Mesodermal cell (in vitro differentiated cells): ENCODE measurements at regions not wholly inside any gene's neighbourhood (a gene's known extent, or its start where the extent isn't known, plus 50 kb on each side); places are given as distances from the start of the nearest gene placed in this dataset.

ENCODE experiments used
- H3K27ac ChIP-seq: 2 replicates; pipeline ENCODE4 v1.7.0; 2013; ENCODE audit warnings: mild to moderate bottlenecking, low read depth, low read length, moderate library complexity; ENCODE audit not compliant: severe bottlenecking
- H3K36me3 ChIP-seq: 2 replicates; pipeline ENCODE4 v1.7.1; 2013; ENCODE audit warnings: mild to moderate bottlenecking, low read length, moderate library complexity; ENCODE audit not compliant: control insufficient read depth, insufficient read depth
- H3K4me1 ChIP-seq: one replicate; pipeline ENCODE4 v1.7.1; 2013; ENCODE audit warnings: mild to moderate bottlenecking, low read length; ENCODE audit not compliant: insufficient read depth, control insufficient read depth, poor library complexity, severe bottlenecking
- H3K4me3 ChIP-seq: 2 replicates; pipeline ENCODE4 v1.7.0; 2013; ENCODE audit warnings: low read length, control low read depth, mild to moderate bottlenecking; ENCODE audit not compliant: insufficient read depth, poor library complexity, severe bottlenecking; ENCODE audit errors: extremely low read depth
- H3K9me3 ChIP-seq: 2 replicates; pipeline ENCODE4 v1.7.1; 2013; ENCODE audit warnings: mild to moderate bottlenecking, low read length, moderate library complexity; ENCODE audit not compliant: control insufficient read depth
- WGBS, 2 experiments: methylation state at CpG; one replicate each; pipeline ENCODE4 v1.1.5; 2013; ENCODE audit warnings: missing lambda C conversion rate in 2 of 2; ENCODE audit not compliant: insufficient coverage in 2 of 2; 5-methylcytosine and 5-hydroxymethylcytosine counted together

DNA sequence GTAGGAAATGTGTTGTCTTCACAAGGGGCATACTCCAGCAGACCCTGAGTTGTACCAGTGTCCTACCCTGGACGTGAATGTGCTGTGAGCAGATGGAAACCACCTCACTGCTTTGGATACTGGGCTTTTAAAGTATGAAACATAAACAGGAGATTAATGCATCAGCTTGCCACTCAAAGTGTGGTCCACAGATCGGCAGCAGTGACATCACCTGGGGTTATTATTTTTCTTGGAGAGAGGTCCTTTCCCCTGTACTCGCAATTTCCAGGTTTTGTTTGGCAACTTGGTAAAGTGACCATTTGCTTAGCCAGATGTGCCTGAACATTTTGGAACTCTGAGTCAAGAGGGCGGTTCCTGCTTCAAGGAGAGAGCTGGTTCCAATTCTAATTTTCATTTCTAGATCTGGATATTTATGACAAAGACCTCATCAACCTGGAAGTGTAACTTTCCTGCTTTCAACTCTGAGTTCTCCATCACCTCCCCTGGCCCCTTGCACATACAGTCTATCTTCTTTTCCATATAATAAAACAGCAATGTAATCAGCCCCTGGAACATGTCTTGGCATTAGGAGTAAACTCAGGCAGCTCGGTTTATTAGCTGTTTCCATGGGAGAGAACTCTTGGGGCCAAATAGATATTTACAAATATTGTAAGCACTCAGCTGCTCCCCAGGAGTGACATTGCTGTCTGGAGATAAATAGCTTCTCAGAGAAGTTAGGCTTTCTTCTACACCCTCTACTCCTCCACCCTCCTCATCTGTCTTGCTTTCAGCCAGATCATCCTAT is 237.0 kb upstream of the TBX3 start:
- Histone ChIP-seq H3K36me3 (no peaks in the 10 kb centered on the region), H3K4me3 (no peak overlapping the region), H3K27ac (no peak overlapping the region), H3K9me3 (peaks cover 4% of the 10 kb centered on the region), H3K4me1 (peaks cover 16% of the 10 kb centered on the region)
- WGBS, 2 experiments = 93 to 96% methylated on average over 4 of the region's 5 CpGs

GRCh38 chr12:114919479-114919878 is 235.5 kb upstream of the TBX3 start:
- H3K36me3 ChIP-seq = no peaks in the 10 kb centered on the region
- H3K4me3 ChIP-seq = no peak overlapping the region
- H3K4me1 ChIP-seq = peaks cover 21% of the 10 kb centered on the region
- 74 to 94% methylated on average over 3 to 4 of the region's 8 CpGs for WGBS, 2 experiments
- H3K27ac ChIP-seq = peak overlapping the region; percentile 77
- peaks cover 4% of the 10 kb centered on the region for H3K9me3 ChIP-seq

DNA sequence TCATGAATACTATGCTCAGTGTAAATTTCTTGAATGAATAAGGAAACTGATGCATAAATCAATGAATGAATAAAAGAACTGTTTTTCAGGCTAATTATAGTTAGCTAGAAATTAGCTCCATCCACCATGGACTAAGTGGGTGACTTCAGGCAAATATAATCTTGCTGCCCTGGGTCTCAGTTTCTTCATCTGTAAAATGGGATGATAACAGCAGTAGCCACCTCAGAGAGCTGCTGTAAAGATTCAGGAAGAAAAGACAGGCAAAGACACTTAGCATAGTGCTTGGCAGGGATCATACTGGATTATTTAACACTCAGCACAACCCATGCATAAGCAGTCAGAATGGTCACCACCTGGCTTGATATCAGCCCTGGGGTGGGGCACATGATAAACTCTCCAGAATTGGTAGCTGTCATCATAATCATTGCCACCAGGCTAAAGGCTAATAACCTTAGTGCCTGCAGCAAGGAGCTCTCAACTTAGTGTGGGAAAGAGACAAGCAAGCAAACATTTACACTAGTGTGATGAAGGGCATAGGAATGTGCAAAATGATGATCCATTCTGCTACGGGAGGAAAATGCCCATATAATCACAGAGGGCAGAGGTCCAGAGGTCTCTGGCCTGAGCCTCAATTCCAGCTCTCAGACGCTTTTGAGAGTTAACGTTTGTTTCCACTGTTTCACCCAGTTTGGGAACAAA is 234.7 kb upstream of the TBX3 start:
- peaks cover 4% of the 10 kb centered on the region for H3K9me3 ChIP-seq
- no peak overlapping the region for H3K4me3 ChIP-seq
- WGBS, 2 experiments = 56 to 60% methylated on average over 3 of the region's 3 CpGs
- no peaks in the 10 kb centered on the region for H3K36me3 ChIP-seq
- H3K27ac ChIP-seq = peak overlapping the region; percentile 77
- peaks cover 21% of the 10 kb centered on the region for H3K4me1 ChIP-seq

- Histone ChIP-seq H3K27ac (no peak overlapping the region), H3K4me3 (no peak overlapping the region), H3K4me1 (peaks cover 21% of the 10 kb centered on the region), H3K9me3 (no peaks in the 10 kb centered on the region), H3K36me3 (no peaks in the 10 kb centered on the region)
Measured at GRCh38 chr12:114917953-114918352, 234.0 kb upstream of the TBX3 start.

GRCh38 chr12:114917307-114917706 is 233.3 kb upstream of the TBX3 start:
- Histone ChIP-seq H3K4me1 (peaks cover 21% of the 10 kb centered on the region), H3K9me3 (no peaks in the 10 kb centered on the region), H3K27ac (no peak overlapping the region), H3K36me3 (no peaks in the 10 kb centered on the region), H3K4me3 (no peak overlapping the region)
- WGBS, 2 experiments = 77 to 89% methylated on average over 5 of the region's 6 CpGs

- peak overlapping the region; percentile 46 for H3K27ac ChIP-seq
- no peak overlapping the region for H3K4me3 ChIP-seq
- H3K36me3 ChIP-seq = no peaks in the 10 kb centered on the region
- WGBS, 2 experiments = 69 to 78% methylated on average over 9 to 10 of the region's 12 CpGs
- H3K9me3 ChIP-seq = no peaks in the 10 kb centered on the region
- peaks cover 23% of the 10 kb centered on the region for H3K4me1 ChIP-seq
Measured at GRCh38 chr12:114916541-114916940, 232.6 kb upstream of the TBX3 start.

DNA sequence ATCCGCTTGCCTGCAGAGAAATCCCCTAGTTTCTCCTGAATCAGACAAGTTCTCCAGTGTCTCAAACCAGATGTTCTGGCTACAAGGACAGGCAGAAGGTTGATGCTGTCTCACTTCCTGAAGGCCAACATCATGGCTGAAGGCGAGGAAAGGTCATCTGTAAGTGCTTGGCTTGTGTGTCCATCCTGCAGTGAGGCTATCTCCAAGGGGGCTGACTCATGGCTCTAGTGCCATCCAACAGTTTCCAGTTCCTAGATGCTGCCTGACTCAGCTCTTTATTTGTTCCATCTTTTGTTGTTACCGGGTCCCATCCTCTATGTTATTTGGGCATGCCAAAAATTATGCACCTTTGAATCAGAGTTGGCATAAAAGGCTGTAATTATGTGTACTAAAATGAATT is 232.1 kb upstream of the TBX3 start:
- Histone ChIP-seq H3K9me3 (no peaks in the 10 kb centered on the region), H3K27ac (peak overlapping the region; percentile 46), H3K36me3 (no peaks in the 10 kb centered on the region), H3K4me3 (no peak overlapping the region), H3K4me1 (peaks cover 27% of the 10 kb centered on the region)
- 94 to 95% methylated on average over 2 to 3 of the region's 3 CpGs for WGBS, 2 experiments

DNA sequence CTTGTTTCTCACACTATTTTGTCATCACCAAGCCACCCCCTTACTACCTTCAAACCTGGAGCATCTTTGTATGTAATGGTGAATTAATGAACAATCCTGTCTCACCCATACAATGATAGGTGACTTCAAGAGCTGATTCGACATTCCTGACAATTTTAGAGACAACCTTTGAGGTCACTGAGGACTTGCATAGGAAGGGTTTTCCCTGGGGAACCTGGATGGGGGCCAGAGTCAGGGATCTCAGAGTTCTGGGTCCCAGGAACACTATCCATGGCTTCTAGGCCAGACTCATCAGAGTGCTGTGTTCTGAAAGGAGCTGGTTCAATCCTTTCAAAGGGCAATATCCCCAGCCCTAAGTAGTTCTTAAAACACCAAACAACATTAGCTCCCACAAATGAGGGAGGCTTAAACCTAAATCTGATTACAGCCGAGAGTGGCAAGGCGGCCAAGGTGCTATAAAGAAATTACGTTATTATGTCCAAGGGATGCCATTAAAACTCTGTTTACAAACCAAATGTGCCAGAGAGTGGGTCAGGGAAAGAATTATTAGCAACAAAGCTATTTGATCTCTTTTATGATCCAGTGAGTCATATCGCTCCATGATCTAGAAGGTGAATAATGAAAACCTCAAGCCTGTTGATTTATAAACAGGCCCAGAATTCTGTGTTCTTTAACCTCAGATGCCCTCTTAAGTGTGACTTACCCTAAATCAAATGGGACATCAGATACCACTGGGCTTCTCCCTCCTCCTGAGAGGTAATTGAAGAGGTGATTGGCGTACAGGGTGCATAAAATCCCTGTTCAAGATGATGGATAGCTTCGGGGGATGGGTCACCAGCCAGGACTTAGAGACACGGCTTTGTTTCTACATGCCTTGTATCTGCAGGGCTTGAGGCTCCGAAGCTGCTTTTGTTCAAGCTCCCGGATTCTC is 230.2 kb upstream of the TBX3 start:
- Histone ChIP-seq H3K36me3 (no peaks in the 10 kb centered on the region), H3K4me3 (no peak overlapping the region), H3K4me1 (peaks cover 27% of the 10 kb centered on the region), H3K9me3 (no peaks in the 10 kb centered on the region), H3K27ac (peak overlapping the region; percentile 16)
- 77 to 91% methylated on average over 7 of the region's 10 CpGs for WGBS, 2 experiments

GRCh38 chr12:114912811-114913210 is 228.8 kb upstream of the TBX3 start:
- H3K4me3 ChIP-seq = no peak overlapping the region
- H3K36me3 ChIP-seq = no peaks in the 10 kb centered on the region
- peaks cover 25% of the 10 kb centered on the region for H3K4me1 ChIP-seq
- no peak overlapping the region for H3K27ac ChIP-seq
- H3K9me3 ChIP-seq = no peaks in the 10 kb centered on the region
- WGBS, 2 experiments = no CpG with 5 or more reads among the region's 1 CpG

GRCh38 chr12:114911196-114911595 is 227.2 kb upstream of the TBX3 start:
- Histone ChIP-seq H3K4me1 (peaks cover 17% of the 10 kb centered on the region), H3K36me3 (no peaks in the 10 kb centered on the region), H3K4me3 (no peak overlapping the region), H3K27ac (no peak overlapping the region), H3K9me3 (no peaks in the 10 kb centered on the region)
